Stimulated activated CD4-positive, alpha-beta T cell treated with anti-CD3 and anti-CD28 coated beads, Interleukin-15, amount 100 ng/mL, for 48 hours (primary cell): ENCODE measurements at regions not wholly inside any gene's neighbourhood (a gene's known extent, or its start where the extent isn't known, plus 50 kb on each side); places are given as distances from the start of the nearest gene placed in this dataset.
"Not testable (repeated sequence)": the region's sequence is repeated elsewhere in the genome, so short reads cannot be mapped to it uniquely, and the experiment has no call there.

Source experiments
- DNase-seq, 2 donors: peaks; one replicate each; pipeline ENCODE4 v3.0.0-alpha.2; 2020; ENCODE audit warnings: low read depth in 2 of 2

DNA sequence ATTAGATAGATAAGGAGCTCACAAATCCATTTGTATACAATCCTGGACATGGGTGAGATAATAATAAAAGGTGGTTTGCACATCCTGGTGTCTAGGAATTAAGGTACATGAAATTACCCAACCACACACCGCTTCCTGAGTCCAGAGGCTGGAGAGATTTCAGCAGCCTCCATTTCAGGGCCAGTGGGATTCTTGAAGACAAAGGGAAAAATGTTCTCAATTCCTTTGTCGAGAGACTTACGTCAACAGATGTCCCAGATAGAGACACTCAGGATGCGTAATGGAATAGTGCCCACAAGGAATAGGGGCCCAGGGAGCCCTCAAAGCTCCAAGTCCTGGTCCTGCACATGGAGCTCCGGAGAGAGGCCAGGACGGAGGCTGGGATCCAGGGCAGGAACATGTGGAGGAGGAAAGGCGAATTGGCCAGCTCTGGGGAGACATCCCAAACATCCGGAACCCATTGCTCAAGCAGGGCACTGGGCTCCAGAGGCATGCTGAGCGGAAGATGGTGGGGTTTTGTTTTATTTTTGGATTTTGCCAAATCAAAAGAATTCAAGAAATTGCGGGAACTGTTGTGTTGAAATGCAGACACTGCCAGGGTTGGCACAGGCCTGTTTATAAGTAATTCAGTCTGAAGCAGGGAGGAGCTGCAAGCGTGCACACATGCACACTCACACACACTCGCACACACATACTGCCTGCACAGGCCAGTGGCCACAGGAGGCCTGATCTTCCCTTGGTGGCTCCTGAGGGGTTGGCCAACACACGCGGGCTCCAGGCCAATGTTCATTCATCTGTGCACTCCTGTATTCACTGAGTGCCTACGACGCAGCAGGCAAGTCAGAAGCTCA, 97.2 kb downstream of the NOG start:
- DNase-seq = no peak

DNA sequence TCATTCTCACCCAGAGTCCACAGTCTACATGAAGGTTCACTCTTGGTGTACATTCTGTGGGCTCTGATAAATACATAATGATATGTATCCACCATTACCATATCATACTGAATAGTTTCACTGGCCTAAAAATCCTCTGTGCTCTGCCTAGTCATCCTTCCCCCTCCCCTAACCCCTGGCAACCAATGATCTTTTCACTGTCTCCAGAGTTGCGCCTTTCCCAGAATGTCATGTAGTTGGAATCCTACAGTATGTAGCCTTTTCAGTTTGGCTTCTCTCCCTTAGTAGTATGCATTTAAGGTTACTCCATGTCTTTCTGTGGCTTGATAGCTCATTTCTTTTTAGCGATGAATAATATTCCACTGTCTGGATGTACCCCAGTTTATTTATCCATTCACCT, 101.3 kb downstream of the NOG start:
- no peak for DNase-seq

DNA sequence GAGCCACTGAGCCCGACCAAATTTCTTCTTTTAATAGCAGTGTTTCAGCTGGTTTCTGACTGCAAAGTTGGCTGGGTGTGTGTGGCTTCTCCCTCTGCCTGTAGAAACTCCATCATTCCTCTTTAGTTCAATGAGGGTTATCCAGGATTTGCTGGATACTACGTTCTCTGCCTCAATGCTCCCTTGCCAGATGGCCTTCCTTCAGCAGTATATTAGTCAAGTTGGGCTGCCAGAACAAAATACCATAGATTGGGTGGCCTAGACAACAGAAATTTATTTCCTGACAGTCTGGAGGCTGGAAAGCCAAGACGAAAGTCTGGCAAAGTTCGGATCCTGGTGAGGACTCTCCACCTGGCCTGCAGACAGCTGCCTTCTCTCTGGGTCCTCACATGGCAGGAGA, 103.7 kb downstream of the NOG start:
- DNase-seq = no peak

DNA sequence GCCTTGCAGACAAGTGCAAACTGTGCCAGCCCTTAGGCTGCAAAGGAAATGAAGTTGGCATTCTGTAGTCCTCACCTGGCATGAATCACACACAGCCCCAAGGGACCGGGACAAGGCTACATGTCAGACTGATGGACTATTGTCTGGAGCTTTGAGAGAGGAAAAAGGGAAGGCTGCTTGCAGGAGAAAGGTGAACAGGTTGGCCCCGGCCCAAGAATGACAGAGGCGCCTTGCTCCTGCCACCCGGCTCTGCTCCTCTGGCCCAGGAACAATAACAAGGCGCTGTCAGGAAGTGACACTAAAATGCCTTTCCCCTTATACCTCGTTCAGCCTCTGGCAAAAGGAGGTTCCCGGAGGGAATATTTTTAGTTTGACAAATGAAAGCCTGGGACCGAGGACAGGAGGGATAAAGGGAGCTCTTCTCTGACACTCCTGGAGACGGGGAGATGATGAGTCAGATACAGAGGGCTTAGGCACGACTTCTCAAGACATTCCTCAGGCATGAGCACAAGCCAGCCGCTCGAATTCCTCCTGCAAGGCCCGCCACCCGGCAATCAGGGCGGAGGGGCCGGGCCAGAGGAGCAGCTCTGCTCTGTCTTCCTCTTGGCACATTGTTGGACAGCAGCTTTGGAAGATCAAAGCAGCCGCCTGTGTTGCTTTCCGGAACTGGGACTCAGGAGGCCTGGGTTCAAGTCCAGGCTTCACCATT, 105.8 kb downstream of the NOG start:
- DNase-seq = no peak

DNA sequence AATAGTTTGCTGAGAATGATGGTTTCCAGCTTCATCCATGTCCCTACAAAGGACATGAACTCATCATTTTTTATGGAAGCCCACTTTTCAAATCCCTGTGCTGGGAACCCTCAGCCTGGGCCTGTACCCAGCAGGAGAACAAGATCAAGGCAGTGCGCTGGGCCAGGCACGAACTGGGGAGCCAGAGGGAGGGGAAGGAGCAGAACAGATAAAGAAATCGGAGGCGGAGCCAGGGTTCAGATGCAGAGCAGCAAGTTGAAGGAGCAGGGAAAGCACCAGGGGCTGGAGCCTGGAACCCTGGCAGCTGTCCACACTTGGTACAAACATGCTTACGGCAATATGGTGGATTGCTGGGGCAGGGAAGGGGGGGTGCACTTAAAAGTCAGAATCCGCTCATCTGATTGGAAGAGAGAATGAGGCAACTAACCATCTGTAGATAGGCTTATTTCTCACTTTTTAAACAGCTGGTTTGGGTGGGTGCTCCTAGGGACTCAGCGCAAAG, 107.5 kb downstream of the NOG start:
- DNase-seq = no peak

DNA sequence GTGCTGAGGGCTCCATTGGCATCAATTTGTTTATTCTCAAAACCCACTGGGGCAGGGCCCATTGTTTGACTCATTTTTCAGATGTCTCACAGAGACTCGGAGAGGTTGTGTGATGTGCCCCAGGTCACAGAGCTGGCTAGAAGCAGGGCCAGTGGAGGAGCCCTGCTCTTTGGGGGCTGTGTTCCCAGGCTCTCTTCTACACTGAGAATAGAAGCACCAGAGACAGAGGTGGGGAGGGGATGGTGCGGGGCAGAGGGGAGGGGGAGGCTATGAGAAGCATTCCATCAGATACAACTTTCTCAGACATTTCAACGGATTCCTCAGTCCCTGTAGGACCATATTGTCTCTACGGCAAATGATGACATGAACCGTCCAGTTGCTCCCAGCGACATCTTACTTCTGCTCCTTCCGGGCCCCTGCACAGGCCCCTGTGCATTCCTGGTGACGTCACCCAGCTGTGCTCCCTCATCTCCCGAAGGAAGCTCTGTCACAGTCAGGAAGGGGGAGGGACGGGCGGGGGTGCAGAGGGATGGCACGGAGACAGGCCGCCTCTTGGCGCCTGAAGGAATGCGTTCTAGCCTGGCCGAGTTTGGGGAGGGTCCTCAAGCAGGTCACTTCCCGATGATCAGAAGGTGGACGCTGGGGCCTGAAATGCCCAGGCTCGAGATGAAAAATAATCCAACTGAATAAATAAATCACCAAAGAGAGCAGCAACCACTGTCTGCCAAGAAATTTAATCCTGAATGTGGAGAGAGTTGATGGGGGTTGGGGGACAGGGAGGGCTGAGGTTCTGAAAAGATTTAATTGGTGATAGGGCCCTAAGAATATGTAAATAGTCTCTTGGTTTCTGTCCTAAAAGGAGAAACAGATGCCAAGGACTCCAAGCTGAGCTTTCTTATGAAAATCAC, 114.1 kb downstream of the NOG start:
- DNase-seq = no peak

DNA sequence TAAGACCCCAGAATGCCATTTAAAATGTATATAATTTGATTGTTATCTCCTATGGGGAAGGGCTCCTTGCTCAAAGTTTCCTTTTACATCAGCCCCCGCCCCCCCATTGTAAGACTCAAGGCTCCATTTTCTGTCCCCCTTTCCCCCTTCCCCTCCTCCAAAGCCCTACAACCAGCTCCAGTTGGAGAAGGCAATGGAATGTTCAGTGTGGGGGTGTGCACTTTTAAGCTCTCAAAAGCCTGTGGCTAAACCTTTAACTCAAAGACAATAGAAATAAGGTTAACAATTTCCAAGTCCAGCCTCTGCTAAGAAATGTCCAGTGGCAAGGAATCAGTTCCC, 114.7 kb downstream of the NOG start:
- DNase-seq = no peak

DNA sequence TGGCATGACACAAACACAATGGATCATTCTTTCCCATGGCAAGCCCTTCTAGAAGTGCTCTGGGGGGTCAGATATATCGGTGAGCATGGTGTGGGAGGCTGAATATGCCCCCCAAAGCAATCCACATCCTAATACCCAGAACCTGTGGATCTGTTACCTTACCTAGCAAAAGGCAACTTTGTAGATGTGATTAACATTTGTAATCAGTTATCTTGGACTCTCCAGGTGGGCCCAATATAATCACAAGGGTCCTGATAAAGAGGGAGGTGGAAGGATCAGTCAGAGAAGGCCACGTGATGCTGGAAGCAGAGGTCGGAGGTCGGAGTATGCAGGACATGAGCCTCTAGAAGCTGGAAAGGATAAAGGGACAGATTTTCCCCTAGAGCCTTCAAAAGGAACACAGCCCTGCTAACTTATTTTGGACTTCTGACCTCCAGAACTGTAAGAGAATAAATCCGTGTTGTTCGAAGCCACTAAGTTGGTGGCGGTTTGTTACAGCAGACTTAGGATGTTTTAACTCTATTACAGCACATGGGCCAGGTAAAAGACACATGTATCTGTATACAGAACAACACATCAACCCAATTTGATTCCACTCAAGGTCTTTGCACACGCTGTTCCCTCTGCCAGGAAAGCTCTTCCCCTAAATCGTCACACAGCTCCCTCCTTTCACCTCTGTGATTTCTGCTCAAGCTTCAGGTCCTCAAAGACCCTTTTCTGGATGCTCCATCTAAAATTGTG, 115.3 kb downstream of the NOG start:
- DNase-seq = no peak

DNA sequence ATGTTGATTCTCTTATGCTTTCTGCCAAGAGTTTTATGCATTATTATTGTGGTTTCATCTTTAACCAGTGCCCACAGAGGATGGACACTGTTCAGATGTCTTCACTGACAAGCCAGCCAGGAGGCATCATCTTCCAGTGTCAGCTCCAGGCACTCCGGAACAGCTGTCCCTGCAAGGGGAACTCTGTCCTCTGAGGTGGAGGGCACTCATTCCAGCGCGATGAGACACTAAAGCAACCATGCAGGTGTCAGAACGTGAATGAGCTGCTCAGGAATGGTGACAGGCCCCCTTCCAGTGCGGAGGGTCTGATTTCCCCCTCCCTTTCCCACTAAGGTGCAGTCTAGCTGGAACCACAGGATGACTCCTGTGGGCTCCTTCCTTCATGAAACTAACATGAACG, 117.5 kb downstream of the NOG start:
- no peak for DNase-seq

DNA sequence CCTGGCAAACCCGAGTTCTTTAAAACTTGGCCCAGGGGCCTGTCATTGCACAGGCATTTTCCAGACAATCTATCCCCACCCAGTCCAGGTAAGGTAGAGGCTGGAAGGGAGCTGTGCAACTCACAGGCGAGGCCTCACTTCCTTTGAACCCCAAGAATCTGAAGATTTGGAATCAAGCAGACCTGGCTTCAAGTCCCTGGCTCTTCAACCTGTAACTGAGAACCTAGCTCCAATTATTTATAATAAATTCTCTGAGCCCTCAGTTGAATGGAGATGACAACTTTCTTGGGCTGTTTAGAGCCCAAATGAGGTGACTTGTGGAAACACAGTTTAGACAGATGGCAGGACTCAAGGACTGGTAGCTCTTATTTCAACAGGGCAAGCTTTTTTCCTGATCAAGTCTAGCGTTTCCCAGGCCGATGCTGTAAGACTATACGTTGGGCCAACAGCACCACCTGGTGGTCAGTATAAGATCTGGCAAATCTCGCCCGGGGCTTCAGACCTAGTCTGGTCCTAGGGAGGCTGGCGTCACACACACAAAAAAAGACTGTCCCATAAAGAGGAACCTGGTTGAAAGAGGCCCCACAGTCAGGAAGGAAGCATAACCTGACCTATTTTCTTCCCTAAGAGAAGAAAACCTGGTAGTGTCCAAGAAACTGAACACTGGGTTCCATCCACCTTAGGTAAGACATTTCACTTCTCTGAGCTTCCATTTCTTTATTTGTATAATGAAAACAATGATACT, 117.9 kb downstream of the C17orf67 start:
- DNase-seq = peak; percentile 63 to 67

DNA sequence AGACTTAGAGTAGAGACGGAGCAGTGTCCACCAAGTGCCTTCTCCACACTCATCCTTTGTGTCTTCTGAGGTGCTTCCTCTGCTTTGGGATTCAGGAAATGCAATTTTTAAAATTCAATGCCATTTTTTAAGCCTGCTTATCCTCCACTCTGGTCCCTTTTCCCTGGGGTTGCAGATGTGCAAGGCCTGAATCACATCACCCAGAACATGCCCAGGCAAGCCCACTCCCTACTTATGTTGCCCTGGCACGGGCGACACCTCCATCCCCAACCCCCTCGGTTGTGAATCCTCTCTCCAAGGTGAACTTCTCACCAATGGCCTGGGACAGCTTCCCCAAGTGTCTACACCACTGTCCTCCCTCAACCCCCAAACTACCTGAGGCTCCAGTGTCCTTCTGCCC, 116.2 kb downstream of the C17orf67 start:
- DNase-seq = no peak

DNA sequence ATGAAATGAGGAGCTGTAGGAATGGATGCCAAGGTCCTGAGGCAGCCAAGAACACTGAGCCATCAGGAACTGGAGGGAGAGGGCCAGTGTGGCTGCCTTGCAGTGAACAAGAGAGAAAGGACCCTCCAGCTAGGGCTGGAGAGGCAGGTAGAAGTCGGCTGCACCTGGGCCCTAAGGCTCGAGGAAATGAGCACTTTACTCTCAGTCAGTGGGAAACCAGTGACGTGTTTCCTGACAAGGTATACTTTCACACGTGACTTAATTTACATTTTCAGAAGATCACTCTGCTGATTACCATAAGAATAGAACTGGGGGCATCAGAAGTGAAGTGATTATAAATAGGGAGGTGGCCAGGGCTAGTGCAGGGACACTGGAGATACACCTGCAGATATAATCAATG, 115.2 kb downstream of the C17orf67 start:
- DNase-seq = no peak

DNA sequence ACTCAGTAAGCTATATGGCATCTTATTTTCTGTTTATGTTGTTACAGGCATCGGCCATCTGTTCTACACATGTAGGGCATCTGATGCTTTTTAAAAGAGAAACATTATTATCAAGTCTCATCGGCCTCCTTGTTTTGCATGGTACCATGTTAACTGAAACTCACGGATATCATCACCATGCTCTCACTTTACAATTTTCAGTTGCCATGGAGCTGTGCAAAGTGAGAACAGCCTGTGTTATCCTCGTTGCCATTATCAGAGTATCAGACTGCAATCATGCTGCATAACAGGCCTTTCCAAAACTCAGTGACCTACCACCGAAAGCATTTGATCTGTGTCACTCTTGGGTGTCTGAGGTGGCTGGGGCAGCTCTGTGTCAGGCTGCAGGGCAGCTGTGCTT, 110.3 kb downstream of the C17orf67 start:
- no peak for DNase-seq

DNA sequence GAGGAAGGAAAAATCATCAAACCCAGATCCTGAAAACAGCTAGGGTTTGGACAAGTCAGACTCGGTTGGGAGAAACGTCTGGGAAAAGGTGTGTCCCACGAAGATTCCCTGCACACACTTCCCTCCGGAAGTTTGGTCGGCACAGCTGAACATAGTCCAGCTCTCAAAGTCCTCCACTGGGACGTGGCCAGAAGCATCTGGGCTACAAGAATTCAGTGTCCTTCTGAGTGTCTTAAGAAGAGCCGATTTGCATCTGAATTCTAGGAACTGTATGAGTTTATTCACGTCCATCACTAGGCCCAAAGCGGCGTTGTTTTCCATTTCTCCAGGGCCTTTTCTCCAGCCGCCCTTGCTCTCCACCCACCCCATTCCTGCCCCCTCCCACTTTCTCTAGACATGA, 109.1 kb downstream of the C17orf67 start:
- DNase-seq = no peak

DNA sequence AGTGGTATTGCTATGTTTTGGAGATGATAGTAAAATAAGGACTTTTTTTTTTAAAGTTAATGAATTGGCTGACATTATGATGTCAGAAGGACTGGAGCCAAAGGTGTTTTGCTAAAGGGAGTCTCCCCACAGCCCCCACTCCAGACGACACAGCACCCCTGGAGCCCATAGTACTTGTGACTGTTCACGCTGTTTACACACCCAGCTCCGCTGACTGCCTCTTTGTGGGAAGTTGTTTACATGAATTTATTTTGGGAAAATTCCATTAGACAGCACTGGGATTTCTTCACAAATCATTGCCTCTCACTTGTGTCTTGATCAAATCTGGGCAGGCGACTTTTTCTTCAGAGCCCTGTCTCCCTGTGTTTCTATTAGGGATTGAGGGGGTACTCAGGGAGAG, 108.6 kb downstream of the C17orf67 start:
- DNase-seq = no peak

DNA sequence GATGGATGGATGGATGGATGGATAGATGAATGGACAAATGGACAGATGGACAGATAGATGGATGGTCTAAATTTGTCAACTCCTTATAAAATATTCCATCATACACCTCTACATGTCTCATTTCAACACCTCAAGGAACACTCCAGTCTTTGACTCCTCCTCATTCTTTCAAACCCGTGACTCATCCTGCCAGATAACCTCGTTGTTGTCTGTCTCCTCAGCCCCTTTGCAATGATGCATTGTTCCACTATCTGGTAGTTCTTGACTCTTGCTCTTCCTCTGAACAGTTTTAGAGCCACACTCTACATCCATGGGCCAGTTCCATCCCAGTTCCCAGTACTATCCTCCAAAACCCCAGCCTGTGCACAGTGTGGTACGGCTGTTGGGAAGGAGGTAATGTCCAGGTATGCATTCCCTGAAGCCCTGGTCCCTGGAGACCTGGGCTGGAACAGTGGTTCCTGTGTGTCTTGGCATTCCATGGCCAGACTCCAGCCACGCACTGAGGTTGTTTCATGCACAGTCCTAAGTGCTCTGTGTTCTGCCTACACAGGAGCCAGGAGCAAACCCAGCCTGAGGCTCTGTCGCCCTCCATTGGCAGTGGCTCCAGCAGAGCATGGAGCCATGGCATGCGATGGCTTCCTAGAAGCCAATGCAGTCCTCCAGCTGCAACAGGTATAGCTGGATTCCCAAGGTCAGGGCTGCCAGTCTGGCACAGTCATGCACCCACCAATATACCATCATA, 105.7 kb downstream of the C17orf67 start:
- DNase-seq = no peak

DNA sequence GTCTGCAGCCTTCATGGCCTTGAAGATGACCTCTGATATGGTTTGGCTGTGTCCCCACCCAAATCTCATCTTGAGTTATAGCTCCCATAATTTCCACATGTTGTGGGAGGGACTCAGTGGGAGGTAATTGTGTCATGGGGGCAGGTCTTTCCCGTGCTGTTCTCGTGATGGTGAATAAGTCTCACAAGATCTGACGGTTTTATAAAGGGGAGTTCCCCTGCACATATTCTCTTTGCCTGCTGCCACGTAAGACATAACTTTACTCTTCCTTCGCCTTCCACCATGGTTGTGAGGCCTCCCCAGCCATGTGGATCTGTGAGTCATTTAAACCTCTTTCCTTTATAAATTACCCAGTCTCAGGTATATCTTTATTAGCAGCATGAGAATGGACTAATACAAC, 102.6 kb downstream of the C17orf67 start:
- not testable (repeated sequence) for DNase-seq

DNA sequence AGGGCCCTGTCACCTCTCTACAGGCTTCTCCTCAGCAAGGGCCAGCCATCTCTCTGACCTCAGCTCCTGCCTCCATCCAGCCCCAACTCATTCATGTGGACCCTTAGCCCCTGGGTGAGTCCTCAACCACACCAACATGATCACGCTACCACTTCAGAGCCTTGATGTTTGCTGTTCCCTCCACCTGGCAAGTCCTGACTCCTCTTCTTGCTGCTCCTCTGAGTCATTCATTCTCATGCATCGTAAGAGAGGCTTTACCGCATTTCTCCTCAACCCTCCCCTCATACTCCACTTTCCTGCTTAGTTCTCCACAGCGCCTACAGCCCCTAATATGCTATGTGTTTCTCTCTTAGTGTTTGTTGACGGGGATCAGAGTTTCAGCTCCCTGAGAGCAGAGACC, 99.9 kb downstream of the C17orf67 start:
- no peak for DNase-seq

DNA sequence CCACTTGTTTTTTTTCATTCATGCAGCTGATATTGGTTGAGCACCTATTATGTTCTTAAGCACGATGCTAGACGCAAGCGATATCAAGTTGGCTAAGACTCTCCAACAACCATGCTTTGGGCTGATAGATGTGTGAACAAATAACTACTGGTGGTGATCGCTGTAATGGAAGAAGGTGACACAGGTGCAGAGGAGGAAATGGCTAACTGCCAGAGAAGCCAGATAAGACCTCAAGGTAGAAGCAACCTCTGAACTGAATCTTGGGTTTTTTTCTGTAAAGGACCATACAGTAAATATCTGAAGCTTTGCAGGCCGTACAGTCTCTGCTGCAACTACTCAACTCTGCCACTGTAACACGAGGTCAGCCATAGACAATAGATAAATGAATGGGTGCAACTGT, 97.9 kb downstream of the C17orf67 start:
- DNase-seq = no peak
